Urinary bladder (tissue), 3 donors: ENCODE measurements at regions not wholly inside any gene's neighbourhood (a gene's known extent, or its start where the extent isn't known, plus 50 kb on each side); places are given as distances from the start of the nearest gene placed in this dataset.

Source experiments
- DNase-seq: peaks from one replicate; pipeline ENCODE4 v3.0.0-alpha.2; 2015; ENCODE audit errors: extremely low spot score
- H3K27ac ChIP-seq: one replicate; pipeline ENCODE4 v1.5.1; 2013; ENCODE audit warnings: low read depth, mild to moderate bottlenecking, moderate library complexity
- H3K36me3 ChIP-seq: one replicate; pipeline ENCODE4 v1.6.1; 2013; ENCODE audit warnings: mild to moderate bottlenecking, moderate library complexity; ENCODE audit not compliant: insufficient read depth
- H3K4me1 ChIP-seq: one replicate; pipeline ENCODE4 v1.6.1; 2013; ENCODE audit warnings: mild to moderate bottlenecking, moderate library complexity; ENCODE audit not compliant: insufficient read depth
- H3K4me3 ChIP-seq: one replicate; pipeline ENCODE4 v1.5.1; 2013; ENCODE audit warnings: low read depth, low read length
- WGBS: extraction: QIAGEN DNeasy Blood & Tissue Kit; methylation state at CpG from one replicate; pipeline ENCODE4 v1.1.7; 2013; 5-methylcytosine and 5-hydroxymethylcytosine counted together
- donor health status: healthy with polysubstance abuse.
- donor health status: healthy.

GRCh38 chr20:52497731-52498130 is 306.2 kb upstream of the ZFP64 start:
- no peaks in the 10 kb centered on the region for H3K36me3 ChIP-seq
- no peak overlapping the region for H3K4me3 ChIP-seq
- WGBS, result 96% methylated on average over 3 of the region's 3 CpGs
- no peak for DNase-seq
- no peaks in the 10 kb centered on the region for H3K4me1 ChIP-seq
- H3K27ac ChIP-seq, result no peak overlapping the region

- WGBS, result 49% methylated on average over 3 of the region's 3 CpGs
- Histone ChIP-seq H3K4me3 (no peak overlapping the region), H3K36me3 (no peaks in the 10 kb centered on the region), H3K4me1 (no peaks in the 10 kb centered on the region), H3K27ac (no peak overlapping the region)
- no peak for DNase-seq
These were observed 304.6 kb upstream of the ZFP64 start for GRCh38 chr20:52496191-52496590.

- H3K4me3 ChIP-seq, result no peak overlapping the region
- no peaks in the 10 kb centered on the region for H3K36me3 ChIP-seq
- no peaks in the 10 kb centered on the region for H3K4me1 ChIP-seq
- no peak for DNase-seq
- 46% methylated on average over 13 of the region's 13 CpGs for WGBS
- H3K27ac ChIP-seq, result no peak overlapping the region
These were observed 302.7 kb upstream of the ZFP64 start for GRCh38 chr20:52494244-52494643.

- WGBS, result 19% methylated on average over 9 of the region's 9 CpGs
- Histone ChIP-seq H3K27ac (no peak overlapping the region), H3K36me3 (no peaks in the 10 kb centered on the region), H3K4me3 (no peak overlapping the region), H3K4me1 (no peaks in the 10 kb centered on the region)
- DNase-seq, result peak; percentile 35
These were observed 301.7 kb upstream of the ZFP64 start for GRCh38 chr20:52493171-52493721.

GRCh38 chr20:52490711-52491430 is 299.3 kb upstream of the ZFP64 start:
- H3K4me1 ChIP-seq, result no peaks in the 10 kb centered on the region
- H3K36me3 ChIP-seq, result no peaks in the 10 kb centered on the region
- H3K27ac ChIP-seq, result no peak overlapping the region
- WGBS, result 85% methylated on average over 10 of the region's 10 CpGs
- no peak for DNase-seq
- H3K4me3 ChIP-seq, result no peak overlapping the region

- Histone ChIP-seq H3K36me3 (no peaks in the 10 kb centered on the region), H3K4me3 (no peak overlapping the region), H3K4me1 (no peaks in the 10 kb centered on the region), H3K27ac (no peak overlapping the region)
- WGBS, result 45% methylated on average over 2 of the region's 2 CpGs
- no peak for DNase-seq
These were observed 292.9 kb upstream of the ZFP64 start for GRCh38 chr20:52484438-52484837.

GRCh38 chr20:52483382-52483781 is 291.8 kb upstream of the ZFP64 start:
- H3K36me3 ChIP-seq, result no peaks in the 10 kb centered on the region
- WGBS, result 98% methylated on average over 1 of the region's 1 CpG
- no peak for DNase-seq
- no peak overlapping the region for H3K27ac ChIP-seq
- no peaks in the 10 kb centered on the region for H3K4me1 ChIP-seq
- H3K4me3 ChIP-seq, result no peak overlapping the region

- no peaks in the 10 kb centered on the region for H3K36me3 ChIP-seq
- H3K4me3 ChIP-seq, result no peak overlapping the region
- H3K4me1 ChIP-seq, result no peaks in the 10 kb centered on the region
- WGBS, result 66% methylated on average over 5 of the region's 5 CpGs
- no peak overlapping the region for H3K27ac ChIP-seq
- no peak for DNase-seq
These were observed 290.5 kb upstream of the ZFP64 start for GRCh38 chr20:52482044-52482443.

GRCh38 chr20:52481443-52481842 is 289.9 kb upstream of the ZFP64 start:
- WGBS, result 51% methylated on average over 3 of the region's 3 CpGs
- peak; percentile 74 for DNase-seq

GRCh38 chr20:52476074-52476750 is 284.6 kb upstream of the ZFP64 start:
- DNase-seq, result no peak
- no peak overlapping the region for H3K4me3 ChIP-seq
- H3K4me1 ChIP-seq, result no peaks in the 10 kb centered on the region
- H3K27ac ChIP-seq, result no peak overlapping the region
- WGBS, result 81% methylated on average over 9 of the region's 9 CpGs
- H3K36me3 ChIP-seq, result no peaks in the 10 kb centered on the region

More at GRCh38 chr20:52481443-52481842, 289.9 kb upstream of the ZFP64 start:
- H3K4me3 ChIP-seq, result no peak overlapping the region
- H3K4me1 ChIP-seq, result no peaks in the 10 kb centered on the region
- H3K36me3 ChIP-seq, result no peaks in the 10 kb centered on the region
- H3K27ac ChIP-seq, result no peak overlapping the region

GRCh38 chr20:52473186-52473585 is 281.6 kb upstream of the ZFP64 start:
- Histone ChIP-seq H3K36me3 (no peaks in the 10 kb centered on the region), H3K4me3 (no peak overlapping the region), H3K4me1 (no peaks in the 10 kb centered on the region), H3K27ac (no peak overlapping the region)
- WGBS, result 84% methylated on average over 3 of the region's 3 CpGs
- DNase-seq, result no peak

GRCh38 chr20:52470561-52470960 is 279.0 kb upstream of the ZFP64 start:
- no peak overlapping the region for H3K4me3 ChIP-seq
- DNase-seq, result no peak
- H3K36me3 ChIP-seq, result no peaks in the 10 kb centered on the region
- no peaks in the 10 kb centered on the region for H3K4me1 ChIP-seq
- H3K27ac ChIP-seq, result no peak overlapping the region

- WGBS, result 81% methylated on average over 9 of the region's 9 CpGs
- Histone ChIP-seq H3K4me1 (no peaks in the 10 kb centered on the region), H3K36me3 (no peaks in the 10 kb centered on the region), H3K4me3 (no peak overlapping the region), H3K27ac (no peak overlapping the region)
- no peak for DNase-seq
These were observed 277.5 kb upstream of the ZFP64 start for GRCh38 chr20:52469128-52469527.

GRCh38 chr20:52465991-52466390 is 274.4 kb upstream of the ZFP64 start:
- 86% methylated on average over 6 of the region's 6 CpGs for WGBS
- no peak overlapping the region for H3K27ac ChIP-seq
- H3K36me3 ChIP-seq, result no peaks in the 10 kb centered on the region
- no peak overlapping the region for H3K4me3 ChIP-seq
- H3K4me1 ChIP-seq, result no peaks in the 10 kb centered on the region
- DNase-seq, result no peak
